ENCODE measurements at regions not wholly inside any gene's neighbourhood (a gene's known extent, or its start where the extent isn't known, plus 50 kb on each side); places are given as distances from the start of the nearest gene placed in this dataset.

GRCh38 chr3:168925568-168925967, 737.9 kb downstream of the MECOM start:
- TF ChIP-seq EZH2 (IDR thresholded peaks at IDR 0.05; ENCODE audit: insufficient read depth, poor library complexity, severe bottlenecking) = no peak
- TF ChIP-seq EZH2phosphoT487 (IDR thresholded peaks at IDR 0.05; ENCODE audit: insufficient read depth, low read depth) = no peak

Data from GM23248 (cell line).